Urinary bladder (tissue), 3 donors: ENCODE measurements at regions not wholly inside any gene's neighbourhood (a gene's known extent, or its start where the extent isn't known, plus 50 kb on each side); places are given as distances from the start of the nearest gene placed in this dataset.
"Not testable (repeated sequence)": the region's sequence is repeated elsewhere in the genome, so short reads cannot be mapped to it uniquely, and the experiment has no call there.

Experiments
- DNase-seq: peaks from one replicate; pipeline ENCODE4 v3.0.0-alpha.2; 2015; ENCODE audit errors: extremely low spot score
- H3K27ac ChIP-seq: one replicate; pipeline ENCODE4 v1.5.1; 2013; ENCODE audit warnings: low read depth, mild to moderate bottlenecking, moderate library complexity
- H3K36me3 ChIP-seq: one replicate; pipeline ENCODE4 v1.6.1; 2013; ENCODE audit warnings: mild to moderate bottlenecking, moderate library complexity; ENCODE audit not compliant: insufficient read depth
- H3K4me1 ChIP-seq: one replicate; pipeline ENCODE4 v1.6.1; 2013; ENCODE audit warnings: mild to moderate bottlenecking, moderate library complexity; ENCODE audit not compliant: insufficient read depth
- H3K4me3 ChIP-seq: one replicate; pipeline ENCODE4 v1.5.1; 2013; ENCODE audit warnings: low read depth, low read length
- WGBS: extraction: QIAGEN DNeasy Blood & Tissue Kit; methylation state at CpG from one replicate; pipeline ENCODE4 v1.1.7; 2013; 5-methylcytosine and 5-hydroxymethylcytosine counted together
- donor health status: healthy with polysubstance abuse.
- donor health status: healthy.

GRCh38 chr4:27985522-27985921 lies 1124.9 kb downstream of the STIM2 start:
- Histone ChIP-seq H3K36me3 (no peaks in the 10 kb centered on the region), H3K4me1 (no peaks in the 10 kb centered on the region), H3K4me3 (no peak overlapping the region), H3K27ac (no peak overlapping the region)
- no peak for DNase-seq
- WGBS: 93% methylated on average over 4 of the region's 4 CpGs

DNA sequence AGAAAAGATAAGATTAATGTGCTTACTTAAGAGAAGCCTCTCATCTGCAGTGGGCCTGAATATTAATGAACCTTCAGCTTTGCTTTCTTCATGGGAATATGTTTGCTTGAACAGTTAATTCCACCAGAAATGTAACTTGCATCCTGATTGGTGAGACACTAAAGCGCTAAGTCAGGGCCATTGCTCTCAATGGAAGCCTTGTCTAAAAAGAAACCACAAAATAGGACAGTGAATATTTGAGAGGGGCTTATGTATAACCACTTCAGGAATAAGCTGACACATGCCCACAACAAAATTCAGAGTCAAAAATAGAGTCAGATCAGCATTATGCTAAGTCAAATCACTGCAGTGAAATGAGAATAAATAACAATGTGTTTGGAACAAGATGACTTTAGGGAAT lies 1125.8 kb downstream of the STIM2 start:
- H3K4me1 ChIP-seq: no peaks in the 10 kb centered on the region
- no peak overlapping the region for H3K27ac ChIP-seq
- no peaks in the 10 kb centered on the region for H3K36me3 ChIP-seq
- WGBS: 91% methylated on average over 1 of the region's 1 CpG
- H3K4me3 ChIP-seq: no peak overlapping the region
- no peak for DNase-seq

DNA sequence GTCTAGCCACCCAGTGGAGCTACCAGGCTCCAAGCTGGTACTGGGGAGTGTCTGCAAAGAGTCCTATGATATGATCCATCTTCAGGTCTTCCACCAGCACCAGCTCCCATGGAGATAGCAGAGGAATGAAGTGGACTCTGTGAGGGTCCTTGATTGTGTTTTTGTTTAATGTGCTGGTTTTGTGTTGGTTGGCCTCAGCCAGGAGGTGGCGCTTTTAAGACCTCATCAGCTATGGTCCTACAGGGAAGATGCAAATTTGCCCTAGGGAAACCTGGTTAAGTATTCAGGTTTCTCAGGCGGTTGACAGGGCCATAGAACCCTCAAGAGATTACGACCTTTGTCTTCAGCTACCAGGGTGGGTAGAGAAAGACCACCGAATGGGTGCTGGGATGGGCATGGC lies 1141.1 kb downstream of the STIM2 start:
- no peak overlapping the region for H3K4me3 ChIP-seq
- no peaks in the 10 kb centered on the region for H3K36me3 ChIP-seq
- no peaks in the 10 kb centered on the region for H3K4me1 ChIP-seq
- H3K27ac ChIP-seq: no peak overlapping the region
- DNase-seq: no peak
- WGBS: 93% methylated on average over 4 of the region's 4 CpGs

DNA sequence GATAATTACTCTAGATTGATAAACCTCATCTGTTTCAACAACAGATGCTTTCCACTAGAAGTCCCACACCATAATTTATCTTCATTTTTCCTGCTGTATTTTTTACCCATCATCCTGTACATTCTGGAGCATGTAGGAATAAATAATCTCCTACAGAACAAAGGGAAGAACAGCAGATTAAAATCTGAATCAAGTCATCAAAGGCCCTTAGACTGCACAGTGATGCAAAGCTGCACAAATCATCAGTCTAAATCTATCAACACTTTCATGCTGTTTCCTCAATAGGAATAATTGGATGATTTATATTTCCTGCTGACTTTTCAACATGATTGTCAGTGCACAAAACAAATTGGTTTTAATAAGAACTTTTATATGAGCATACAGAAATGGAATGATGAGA lies 1143.9 kb downstream of the STIM2 start:
- Histone ChIP-seq H3K4me3 (no peak overlapping the region), H3K27ac (no peak overlapping the region), H3K36me3 (no peaks in the 10 kb centered on the region), H3K4me1 (no peaks in the 10 kb centered on the region)
- no peak for DNase-seq

DNA sequence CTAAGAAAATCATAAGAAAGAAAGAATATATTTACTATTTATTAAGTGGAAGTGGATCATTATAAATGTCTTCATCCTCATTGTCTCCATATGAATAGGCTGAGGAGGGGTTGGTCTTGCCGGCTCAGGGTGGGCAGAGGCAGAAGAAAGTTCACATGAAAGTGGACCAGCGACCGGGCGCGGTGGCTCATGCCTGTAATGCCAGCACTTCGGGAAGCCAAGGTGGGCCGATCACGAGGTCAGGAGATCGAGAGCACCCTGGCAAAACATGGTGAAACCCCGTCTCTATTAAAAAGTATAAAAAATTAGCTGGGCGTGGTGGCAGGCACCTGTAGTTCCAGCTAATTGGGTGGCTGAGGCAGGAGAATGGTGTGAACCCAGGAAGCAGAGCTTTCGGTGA lies 1145.4 kb downstream of the STIM2 start:
- 96% methylated on average over 12 of the region's 12 CpGs for WGBS
- Histone ChIP-seq H3K36me3 (no peaks in the 10 kb centered on the region), H3K27ac (no peak overlapping the region), H3K4me1 (no peaks in the 10 kb centered on the region), H3K4me3 (no peak overlapping the region)
- no peak for DNase-seq

DNA sequence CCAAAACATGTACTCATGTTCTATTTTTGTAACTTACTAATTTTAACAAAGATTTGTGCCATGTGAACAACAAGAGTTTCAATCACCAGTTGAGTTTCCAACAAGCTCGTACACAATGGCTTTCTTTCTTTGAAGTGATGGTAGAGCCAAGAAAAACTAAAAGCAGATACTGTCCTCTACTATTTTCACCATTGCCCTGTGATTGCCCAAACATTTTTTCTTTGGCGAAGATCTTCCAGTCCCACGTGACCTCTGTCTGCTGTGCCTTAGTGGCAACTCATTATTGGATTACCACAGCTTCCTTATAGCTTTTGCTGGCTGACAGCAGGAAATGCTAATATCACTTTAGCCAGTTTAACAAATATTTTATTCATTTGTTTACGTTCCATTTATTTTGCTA lies 1147.1 kb downstream of the STIM2 start:
- 76% methylated on average over 4 of the region's 4 CpGs for WGBS
- DNase-seq: no peak
- H3K36me3 ChIP-seq: no peaks in the 10 kb centered on the region
- H3K4me3 ChIP-seq: no peak overlapping the region
- no peaks in the 10 kb centered on the region for H3K4me1 ChIP-seq
- H3K27ac ChIP-seq: no peak overlapping the region

DNA sequence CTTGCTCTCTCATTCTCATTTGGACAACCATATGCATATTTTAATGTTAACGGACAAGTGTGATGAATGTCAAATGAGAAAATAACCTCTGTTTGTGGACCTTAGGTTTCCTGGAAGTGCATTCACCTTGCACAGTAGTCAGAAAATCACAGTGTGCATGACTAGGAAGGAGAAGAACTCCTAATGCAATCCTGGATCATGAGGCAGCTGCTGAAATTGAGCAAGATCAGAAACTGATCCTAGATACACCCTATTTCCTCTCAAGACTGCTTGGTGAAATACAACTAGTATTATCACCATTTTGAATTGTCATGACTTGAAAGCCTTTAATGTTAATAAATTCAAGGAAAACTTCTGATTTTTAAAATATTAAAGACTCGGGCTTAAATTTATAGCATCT lies 1148.9 kb downstream of the STIM2 start:
- no peak overlapping the region for H3K4me3 ChIP-seq
- WGBS: 65% methylated on average over 2 of the region's 2 CpGs
- H3K36me3 ChIP-seq: no peaks in the 10 kb centered on the region
- no peak for DNase-seq
- H3K4me1 ChIP-seq: no peaks in the 10 kb centered on the region
- no peak overlapping the region for H3K27ac ChIP-seq

DNA sequence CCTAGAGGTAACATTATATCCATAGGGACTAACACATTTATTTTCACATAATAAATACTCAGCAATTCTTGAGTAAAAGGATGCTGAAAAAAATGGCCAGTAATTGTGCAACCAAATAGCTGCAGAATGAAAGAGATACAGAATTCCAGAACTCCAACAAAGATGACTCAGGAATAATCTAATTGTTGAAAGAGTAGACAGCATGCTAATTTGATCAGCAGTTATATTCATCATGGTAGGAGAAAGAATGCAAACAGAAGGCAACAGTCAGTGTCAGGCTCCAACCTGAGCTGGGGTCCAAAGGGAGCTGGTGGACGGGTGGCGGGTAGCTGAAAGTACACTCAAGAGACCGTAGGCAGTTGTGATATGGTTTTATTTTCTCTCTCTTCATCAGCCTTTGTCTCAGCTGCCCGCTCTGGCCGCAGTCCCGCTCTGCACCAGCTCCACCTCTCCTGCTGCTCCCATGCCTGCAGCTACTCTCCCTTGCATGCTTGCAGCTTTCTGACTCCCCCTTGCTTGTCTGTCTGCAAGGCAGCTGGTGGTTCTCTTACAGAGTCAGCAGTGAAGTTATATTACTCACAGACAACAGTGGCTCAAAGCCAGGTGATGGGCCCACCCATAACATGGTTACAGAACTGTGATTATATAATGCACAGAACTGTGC lies 1150.1 kb downstream of the STIM2 start:
- Histone ChIP-seq H3K4me1 (no peaks in the 10 kb centered on the region), H3K36me3 (no peaks in the 10 kb centered on the region), H3K4me3 (no peak overlapping the region), H3K27ac (no peak overlapping the region)
- DNase-seq: no peak
- WGBS: 84% methylated on average over 6 of the region's 6 CpGs

- Histone ChIP-seq H3K27ac (no peak overlapping the region), H3K36me3 (no peaks in the 10 kb centered on the region), H3K4me1 (no peaks in the 10 kb centered on the region), H3K4me3 (no peak overlapping the region)
- no peak for DNase-seq
- WGBS: 97% methylated on average over 4 of the region's 4 CpGs
Measured at GRCh38 chr4:28014469-28014868, 1153.8 kb downstream of the STIM2 start.

GRCh38 chr4:28015996-28016395 lies 1155.4 kb downstream of the STIM2 start:
- Histone ChIP-seq H3K4me3 (no peak overlapping the region), H3K4me1 (no peaks in the 10 kb centered on the region), H3K36me3 (no peaks in the 10 kb centered on the region), H3K27ac (no peak overlapping the region)
- 48% methylated on average over 2 of the region's 2 CpGs for WGBS
- DNase-seq: no peak

- H3K36me3 ChIP-seq, DNase-seq, H3K27ac ChIP-seq, H3K4me1 ChIP-seq, H3K4me3 ChIP-seq: not testable (repeated sequence)
- 57% methylated on average over 6 of the region's 6 CpGs for WGBS
Measured at GRCh38 chr4:28038253-28038652, 1177.6 kb downstream of the STIM2 start.

DNA sequence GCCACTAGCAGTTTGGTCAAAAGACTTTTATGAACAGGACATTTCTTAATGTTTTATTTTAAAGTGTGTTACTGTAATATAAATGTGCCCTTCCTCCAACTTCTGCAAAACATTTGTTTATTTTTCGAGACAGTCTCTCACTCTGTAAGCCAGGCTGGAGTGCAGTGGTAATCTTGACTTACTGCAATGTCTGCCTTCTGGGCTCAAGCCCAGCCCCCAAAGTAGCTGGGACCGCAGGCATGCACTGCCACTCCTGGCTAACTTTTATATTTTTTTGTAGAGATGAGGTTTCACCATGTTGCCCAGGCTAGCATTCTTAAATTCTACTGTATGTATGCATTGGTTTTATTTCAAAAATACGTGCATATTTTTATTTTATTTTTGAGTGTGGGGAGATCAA lies 1201.9 kb downstream of the STIM2 start:
- 65% methylated on average over 3 of the region's 3 CpGs for WGBS
- H3K36me3 ChIP-seq: no peaks in the 10 kb centered on the region
- H3K4me3 ChIP-seq: no peak overlapping the region
- H3K4me1 ChIP-seq: no peaks in the 10 kb centered on the region
- H3K27ac ChIP-seq: no peak overlapping the region
- no peak for DNase-seq

DNA sequence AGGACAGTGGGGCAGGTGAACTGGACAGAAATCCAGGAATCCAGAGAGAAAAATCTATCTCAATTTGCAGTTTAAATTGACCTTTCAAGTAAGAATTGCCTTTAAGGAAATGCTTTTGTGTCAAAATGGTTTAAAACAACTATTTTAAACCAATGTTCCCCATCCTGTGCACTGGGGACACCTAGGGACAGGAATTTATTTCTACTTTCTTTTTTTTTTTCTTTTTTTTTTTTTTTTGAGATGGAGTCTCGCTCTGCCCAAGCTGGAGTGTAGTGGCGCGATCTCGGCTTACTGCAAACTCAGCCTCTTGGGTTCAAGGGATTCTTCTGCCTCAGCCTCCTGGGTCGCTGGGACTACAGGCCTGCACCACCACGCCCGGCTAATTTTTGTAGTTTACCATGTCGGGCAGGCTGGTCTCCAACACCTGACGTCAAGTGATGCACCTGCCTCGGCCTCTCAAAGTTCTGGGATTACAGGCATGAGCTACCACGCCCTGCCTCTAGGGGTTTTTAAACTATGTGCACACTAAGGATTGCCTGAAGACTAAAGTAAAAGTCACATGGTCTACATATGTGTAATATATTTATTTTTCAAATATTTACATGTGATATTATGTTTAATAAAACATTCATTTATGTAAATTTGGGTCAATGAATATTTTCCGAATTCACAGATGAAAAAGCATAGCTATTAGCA lies 1213.4 kb downstream of the STIM2 start:
- no peak overlapping the region for H3K4me3 ChIP-seq
- 89% methylated on average over 12 of the region's 12 CpGs for WGBS
- H3K4me1 ChIP-seq: no peaks in the 10 kb centered on the region
- H3K36me3 ChIP-seq: no peaks in the 10 kb centered on the region
- DNase-seq: no peak
- no peak overlapping the region for H3K27ac ChIP-seq

GRCh38 chr4:28075401-28075956 lies 1214.8 kb downstream of the STIM2 start:
- DNase-seq: no peak
- Histone ChIP-seq H3K36me3 (no peaks in the 10 kb centered on the region), H3K4me3 (no peak overlapping the region), H3K4me1 (no peaks in the 10 kb centered on the region), H3K27ac (no peak overlapping the region)
